Heart left ventricle (tissue), 16 donors: ENCODE measurements at regions not wholly inside any gene's neighbourhood (a gene's known extent, or its start where the extent isn't known, plus 50 kb on each side); places are given as distances from the start of the nearest gene placed in this dataset.

Experiments
- ATAC-seq, 4 donors: fragments of 200-7000 bp; cut with Tn5 transposase; one replicate each; pipeline ENCODE4 v1.9.1; 2020 to 2022; ENCODE audit warnings: moderate library complexity in 4 of 4, mild to moderate bottlenecking in 3 of 4, moderate number of reproducible peaks in 1 of 4
- DNase-seq, 5 donors: peaks; one replicate each; pipeline ENCODE4 v3.0.0-alpha.2; 2020
- H3K27ac ChIP-seq, 12 donors: fragments of 200-600 bp; sonication (generic) in 4 of 12; one replicate each; pipeline versions ENCODE4 v1.5.0 to v1.8.0; 2016 to 2022; ENCODE audit warnings: mild to moderate bottlenecking in 2 of 12
- H3K27me3 ChIP-seq, 9 donors: fragments of 200-600 bp; sonication (generic) in 2 of 9; one replicate each; pipeline versions ENCODE4 v1.5.1 to v1.8.0; 2016 to 2022; ENCODE audit warnings: mild to moderate bottlenecking in 3 of 9
- H3K36me3 ChIP-seq, 9 donors: fragments of 200-600 bp; sonication (generic) in 2 of 9; one replicate each; pipeline versions ENCODE4 v1.5.0 to v1.8.0; 2018 to 2022; ENCODE audit warnings: mild to moderate bottlenecking in 2 of 9
- H3K4me1 ChIP-seq, 12 donors: fragments of 200-600 bp; sonication (generic) in 4 of 12; one replicate each; pipeline versions ENCODE4 v1.5.0 to v1.8.0; 2016 to 2022; ENCODE audit warnings: mild to moderate bottlenecking in 3 of 12
- H3K4me3 ChIP-seq, 12 donors: fragments of 200-600 bp; sonication (generic) in 4 of 12; one replicate each; pipeline versions ENCODE4 v1.5.0 to v1.8.0; 2017 to 2022; ENCODE audit warnings: mild to moderate bottlenecking in 9 of 12, moderate library complexity in 4 of 12
- H3K9me3 ChIP-seq, 12 donors: fragments of 200-600 bp; sonication (generic) in 4 of 12; one replicate each; pipeline versions ENCODE4 v1.5.0 to v1.8.0; 2016 to 2022; ENCODE audit warnings: mild to moderate bottlenecking in 1 of 12
- CTCF ChIP-seq, 12 donors: fragments of 200-600 bp; sonication (generic) in 4 of 12; IDR thresholded peaks; one replicate each; pipeline versions ENCODE4 v1.5.0 to v1.8.0; 2018 to 2022; ENCODE audit warnings: antibody characterized with exemption in 12 of 12, mild to moderate bottlenecking in 5 of 12
- POLR2A ChIP-seq, 2 donors: fragments of 450-650 bp; IDR thresholded peaks; one replicate each; pipeline ENCODE4 v1.6.1; 2017; ENCODE audit warnings: antibody characterized with exemption in 2 of 2, mild to moderate bottlenecking in 2 of 2, moderate library complexity in 2 of 2
- WGBS, 4 donors: extraction: QIAGEN DNeasy Blood & Tissue Kit in 2 of 4; methylation state at CpG; one replicate each; pipeline versions ENCODE4 v1.1.5 to v1.1.7; 2013 to 2018; 5-methylcytosine and 5-hydroxymethylcytosine counted together
- intact Hi-C, 10 donors: fragments of 100-400 bp; cut with DNase I; formaldehyde crosslinking; loops; one replicate each; pipeline versions ENCODE4 v1.11.1 to v1.14.2; 2022
- donor health status: ischemic (EF 13 %, LVEDD 7.1; RV severe dilation, severe dysfunction).
- donor health status: healthy with polysubstance abuse.
- donor health status: DM: no; HTN: yes; CAD: no.
- donor health status: DM: no; HTN: no; CAD: no.
- donor health status: ischemic (EF 25% LVEDD 6.9; RV normal size, moderate dysfunction).
- donor health status: ischemic (EF 25% LVEDD 5.7; RV mildly dilated, moderate dysfunction).
- donor health status: healthy.
- donor health status: DM: yes; HTN: yes; CAD: no.
- donor health status: ischemic (EF 35%, LVEDD 5.7; RV mildly dilated, moderate dysfunction).
- donor health status: nonischemic (EF 11% LVEDD 7.7; RV severe dilation, severe dysfunction).
- donor health status: DM: yes; HTN: yes; CAD: no.
- donor health status: PGD.
- donor health status: ischemic (EF 29% LVEDD 5.4; RV normal size, mild dysfunction).
- donor health status: nonischemic (EF 23%, LVEDD 6.1; RV moderate dilation, normal function).

- H3K36me3 ChIP-seq: no peaks in the 10 kb centered on the region
- H3K27me3 ChIP-seq: peaks cover 0 to 2% (median 0%) of the 10 kb centered on the region in 9 donors
- DNase-seq (no peak), ATAC-seq (no peak)
- TF ChIP-seq POLR2A (IDR thresholded peaks at IDR 0.05) (no peak), CTCF (IDR thresholded peaks at IDR 0.05) (no peak)
- H3K4me3 ChIP-seq: no peak overlapping the region
- peaks cover 0 to 8% (median 0%) of the 10 kb centered on the region in 12 donors for H3K9me3 ChIP-seq
- H3K27ac ChIP-seq: no peak overlapping the region
- intact Hi-C loops: no loop called here
- WGBS, 4 donors: 79 to 90% (median 87%) methylated on average over 9 of the region's 9 CpGs
- H3K4me1 ChIP-seq: no peaks in the 10 kb centered on the region
Observed at GRCh38 chr10:33402220-33403073, 68.0 kb upstream of the NRP1 start.

GRCh38 chr10:33401300-33401699, 66.8 kb upstream of the NRP1 start:
- intact Hi-C loops: no loop called here
- no peak for DNase-seq
- TF ChIP-seq CTCF (IDR thresholded peaks at IDR 0.05): no peak
- no peak for TF ChIP-seq POLR2A (IDR thresholded peaks at IDR 0.05)
- H3K4me1 ChIP-seq: no peaks in the 10 kb centered on the region
- WGBS, 4 donors: 77 to 89% (median 87%) methylated on average over 2 of the region's 2 CpGs
- no peak for ATAC-seq
- H3K36me3 ChIP-seq: no peaks in the 10 kb centered on the region
- peaks cover 0 to 2% (median 0%) of the 10 kb centered on the region in 9 donors for H3K27me3 ChIP-seq
- peaks cover 0 to 20% (median 10%) of the 10 kb centered on the region in 12 donors for H3K9me3 ChIP-seq
- no peak overlapping the region for H3K27ac ChIP-seq
- H3K4me3 ChIP-seq: no peak overlapping the region

- no peak overlapping the region for H3K27ac ChIP-seq
- ATAC-seq: no peak
- no peak overlapping the region for H3K4me3 ChIP-seq
- TF ChIP-seq CTCF (IDR thresholded peaks at IDR 0.05) (no peak), POLR2A (IDR thresholded peaks at IDR 0.05) (no peak)
- H3K4me1 ChIP-seq: no peaks in the 10 kb centered on the region
- intact Hi-C loops: no loop called here
- no peaks in the 10 kb centered on the region for H3K27me3 ChIP-seq
- DNase-seq: no peak
- H3K9me3 ChIP-seq: peaks cover 0 to 23% (median 10%) of the 10 kb centered on the region in 12 donors
- no peaks in the 10 kb centered on the region for H3K36me3 ChIP-seq
- WGBS, 4 donors: 90 to 97% (median 93%) methylated on average over 5 of the region's 5 CpGs
Observed at GRCh38 chr10:33398796-33399195, 64.3 kb upstream of the NRP1 start.

GRCh38 chr10:33396938-33397337, 62.5 kb upstream of the NRP1 start:
- H3K4me1 ChIP-seq: no peaks in the 10 kb centered on the region
- H3K36me3 ChIP-seq: no peaks in the 10 kb centered on the region
- H3K27me3 ChIP-seq: no peaks in the 10 kb centered on the region
- intact Hi-C loops: no loop called here
- no peak for ATAC-seq
- H3K9me3 ChIP-seq: peaks cover 0 to 23% (median 10%) of the 10 kb centered on the region in 12 donors
- H3K27ac ChIP-seq: no peak overlapping the region
- H3K4me3 ChIP-seq: no peak overlapping the region
- no peak for DNase-seq
- WGBS, 4 donors: 51 to 100% (median 76%) methylated on average over 1 of the region's 1 CpG
- TF ChIP-seq CTCF (IDR thresholded peaks at IDR 0.05): no peak
- no peak for TF ChIP-seq POLR2A (IDR thresholded peaks at IDR 0.05)
